ENCODE measurements at regions not wholly inside any gene's neighbourhood (a gene's known extent, or its start where the extent isn't known, plus 50 kb on each side); places are given as distances from the start of the nearest gene placed in this dataset.

DNA sequence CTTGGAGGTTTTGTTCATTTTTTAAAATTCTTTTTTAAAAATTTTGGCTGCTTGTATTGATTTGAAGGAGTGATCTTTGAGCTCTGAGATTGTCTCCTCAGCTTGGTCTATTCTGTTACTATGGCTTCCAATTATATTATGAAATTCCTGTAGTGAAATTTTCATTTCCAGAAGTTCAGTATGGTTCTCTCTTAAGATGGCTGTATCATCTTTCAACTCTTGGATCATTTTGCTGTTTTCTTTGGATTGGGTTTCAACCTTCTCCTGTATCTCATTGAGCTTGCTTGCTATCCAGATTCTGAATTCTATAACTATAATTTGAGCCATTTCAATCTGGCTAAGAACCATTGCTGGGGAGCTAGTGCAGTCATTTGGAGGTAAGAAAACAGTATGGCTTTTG lies 270.8 kb upstream of the NT5C1B start:
- no peak for DNase-seq

DNA sequence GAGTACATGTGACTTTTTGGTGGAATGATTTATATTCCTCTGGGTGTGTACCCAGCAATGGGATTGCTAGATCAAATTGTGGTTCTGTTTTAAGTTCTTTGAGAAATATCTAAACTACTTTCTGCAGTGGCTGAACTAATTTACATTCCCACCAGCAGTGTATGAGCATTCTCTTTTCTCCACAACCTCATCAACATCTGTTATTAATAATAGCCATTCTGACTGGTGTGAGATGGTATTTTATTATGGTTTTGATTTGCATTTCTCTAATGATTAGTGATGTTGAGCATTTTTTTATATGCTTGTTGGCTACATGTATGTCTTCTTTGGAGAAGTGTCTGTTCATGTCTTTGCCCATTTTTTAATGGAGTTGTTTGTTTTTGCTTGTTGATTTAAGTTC lies 267.4 kb upstream of the NT5C1B start:
- DNase-seq = no peak

DNA sequence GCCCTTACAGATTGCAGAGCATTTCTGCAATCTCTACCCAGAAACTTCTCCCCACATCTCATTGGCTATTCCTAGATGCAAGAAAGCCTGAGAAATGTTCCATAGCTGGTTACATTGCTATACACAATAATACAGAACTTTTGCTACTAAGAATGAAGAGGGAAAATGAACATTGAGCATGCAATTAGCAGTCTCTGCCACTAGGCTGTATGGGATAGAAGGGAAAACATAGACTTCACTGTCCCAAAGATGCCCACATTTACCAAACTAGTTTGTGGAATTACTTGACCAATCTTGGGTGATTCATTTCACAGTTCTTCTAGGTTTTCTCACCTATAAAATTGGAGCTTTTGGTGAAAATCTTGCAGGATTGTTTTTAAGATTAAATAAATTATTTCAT lies 265.7 kb upstream of the NT5C1B start:
- DNase-seq = no peak

DNA sequence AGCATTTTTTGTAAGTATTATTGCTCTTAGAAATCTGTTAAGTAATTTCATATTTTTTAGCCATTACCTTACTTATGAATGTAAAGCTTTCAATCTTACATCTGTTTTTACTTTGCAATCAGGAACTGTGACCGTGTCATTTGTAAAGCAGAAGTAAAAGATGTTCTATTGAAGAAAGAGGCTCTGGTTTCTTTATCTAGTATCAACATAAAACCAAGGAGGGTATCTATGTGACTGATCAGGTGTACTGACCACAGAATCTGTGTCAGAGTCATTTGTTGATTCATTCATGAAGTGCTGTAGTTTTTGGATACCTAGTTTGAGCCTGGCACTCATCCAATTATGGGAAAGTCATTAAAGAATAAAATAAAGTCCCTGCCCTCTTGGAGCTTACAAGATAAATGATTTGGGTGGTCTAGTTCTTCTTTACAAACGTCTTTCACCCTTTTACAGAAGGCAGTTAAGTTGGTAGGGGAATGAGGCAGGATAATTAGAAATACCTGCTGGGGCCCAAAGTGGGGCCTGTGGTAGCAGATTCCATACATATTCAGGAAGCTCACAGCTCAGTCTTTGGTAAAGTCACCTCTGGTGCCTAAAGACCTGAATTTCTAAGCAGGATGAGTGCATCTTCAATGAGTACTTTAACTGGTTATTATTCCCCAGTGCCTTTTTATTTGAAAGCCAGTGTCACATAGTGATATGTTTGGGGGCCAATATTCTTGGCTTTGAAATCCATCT lies 260.6 kb upstream of the NT5C1B start:
- no peak for DNase-seq

DNA sequence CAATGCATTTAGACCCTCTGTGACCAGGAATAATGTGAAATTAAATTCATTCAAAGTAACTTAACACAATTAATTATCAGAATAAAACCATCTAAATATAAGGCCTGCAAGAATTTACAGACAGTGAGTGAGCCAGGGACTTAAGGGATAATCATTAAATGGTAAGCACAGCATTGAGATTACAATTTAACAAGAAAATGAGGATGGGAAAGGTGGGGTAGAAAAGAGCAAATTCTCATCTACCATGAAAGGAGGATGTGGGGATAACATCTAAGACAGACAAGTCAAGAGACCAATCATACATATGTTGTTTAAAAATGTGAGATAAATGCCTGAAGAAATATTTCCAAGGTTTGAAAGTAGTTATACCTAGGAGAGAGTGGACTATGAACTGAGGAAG lies 259.3 kb upstream of the NT5C1B start:
- DNase-seq = no peak

DNA sequence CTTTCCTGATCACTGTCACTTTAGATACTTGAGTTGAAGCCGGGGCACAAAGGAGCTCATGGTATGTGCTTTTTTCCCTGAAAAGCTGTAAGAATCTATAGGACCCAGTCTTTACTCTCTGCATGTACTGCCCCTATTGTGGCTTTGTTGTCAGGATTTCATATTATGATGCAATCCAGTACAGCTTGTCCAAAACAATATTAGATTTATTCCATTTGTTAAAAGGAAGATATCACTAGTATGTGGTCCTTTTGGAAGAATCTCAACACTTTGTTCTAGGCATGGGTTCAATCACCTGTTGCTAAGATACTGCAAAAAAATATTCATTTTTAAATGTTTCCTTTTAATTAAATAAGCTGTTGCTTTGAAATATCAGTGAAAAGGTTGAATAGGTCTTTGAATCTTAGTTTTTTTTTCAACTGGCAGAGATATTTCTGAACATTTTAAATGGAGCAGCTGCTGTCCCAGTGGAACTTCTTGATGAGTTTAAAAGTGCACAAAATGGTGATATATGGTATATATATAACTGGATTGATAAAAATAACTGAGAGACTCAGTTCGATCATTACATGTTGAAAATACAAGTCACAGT lies 256.6 kb upstream of the NT5C1B start:
- no peak for DNase-seq

DNA sequence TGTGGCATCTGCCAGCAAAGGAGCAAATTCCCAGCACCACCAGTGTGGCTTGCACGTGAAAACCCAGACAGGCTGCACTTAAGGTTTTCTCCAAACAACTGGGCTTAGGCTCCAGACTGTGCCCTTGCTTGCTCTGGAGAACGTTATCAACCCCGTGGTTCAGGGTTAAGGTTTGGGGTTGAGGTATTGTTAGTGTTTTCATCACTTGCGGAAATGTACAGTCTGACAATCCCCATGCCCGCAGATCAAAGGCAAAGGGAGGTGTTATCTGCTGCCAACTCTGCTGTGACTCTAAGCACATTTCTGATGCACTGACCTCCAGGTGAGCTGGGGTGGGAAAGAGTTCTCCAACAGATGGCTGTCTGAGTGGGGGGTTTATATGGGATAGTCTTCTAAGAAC lies 253.5 kb upstream of the NT5C1B start:
- no peak for DNase-seq

DNA sequence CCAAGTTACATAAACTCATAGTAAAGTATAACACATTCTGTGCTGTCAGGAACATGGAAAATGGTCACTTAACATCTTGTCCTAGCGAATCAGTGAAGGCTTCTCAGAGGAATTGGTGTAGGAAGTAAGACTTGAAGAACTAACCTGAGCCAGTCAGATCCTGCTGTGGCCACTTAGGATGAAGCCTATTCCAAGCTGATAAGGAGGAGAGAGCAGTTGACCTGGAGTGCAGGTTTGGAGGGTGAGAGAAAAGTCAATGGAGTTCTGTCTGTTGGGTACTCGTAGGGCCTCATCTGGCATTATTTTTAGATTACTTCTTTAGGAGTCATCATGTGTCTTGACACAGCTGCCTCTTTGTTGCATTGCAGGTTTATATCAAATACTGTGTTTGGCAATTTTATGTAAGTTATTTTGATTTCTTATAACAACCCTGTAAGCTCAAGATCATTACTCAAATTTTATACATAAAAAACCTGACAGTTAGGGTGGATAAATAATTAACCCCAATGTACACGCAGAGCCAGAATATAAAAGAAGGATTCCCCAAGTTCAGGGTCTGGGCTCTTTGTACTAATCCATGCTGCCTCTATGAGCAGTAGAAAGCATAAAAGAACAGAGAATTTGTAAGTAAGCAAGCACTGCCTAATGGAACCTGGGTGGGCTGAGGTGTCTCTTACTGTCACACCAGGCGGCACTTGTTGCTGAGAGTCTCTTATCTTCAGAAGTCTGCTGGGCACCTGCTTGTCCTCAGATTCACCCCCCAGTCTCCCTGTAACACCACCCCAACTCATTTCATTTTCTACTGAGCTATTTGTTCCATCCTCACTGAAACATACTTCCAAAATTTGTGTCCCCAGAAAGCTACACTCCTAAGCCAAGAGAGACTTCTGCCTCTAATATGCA lies 252.1 kb upstream of the NT5C1B start:
- no peak for DNase-seq

DNA sequence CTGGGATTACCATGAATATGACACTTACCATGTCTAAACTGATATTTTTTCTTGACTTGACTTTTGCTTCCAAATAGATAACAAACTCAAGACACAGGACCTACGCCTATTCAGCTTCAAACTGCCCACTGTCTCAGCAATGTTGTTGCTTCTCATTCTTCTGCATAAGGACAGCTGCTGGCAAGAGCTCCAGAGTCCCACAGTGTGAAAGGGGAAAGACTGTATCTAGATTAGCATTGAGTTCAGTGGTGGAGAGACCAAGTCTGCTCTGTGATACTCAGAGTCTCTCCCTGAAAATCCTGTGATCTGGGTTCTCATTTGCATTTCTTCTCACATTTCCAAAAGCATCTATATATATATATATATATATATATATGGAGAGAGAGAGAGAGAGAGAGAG lies 247.9 kb upstream of the NT5C1B start:
- no peak for DNase-seq

DNA sequence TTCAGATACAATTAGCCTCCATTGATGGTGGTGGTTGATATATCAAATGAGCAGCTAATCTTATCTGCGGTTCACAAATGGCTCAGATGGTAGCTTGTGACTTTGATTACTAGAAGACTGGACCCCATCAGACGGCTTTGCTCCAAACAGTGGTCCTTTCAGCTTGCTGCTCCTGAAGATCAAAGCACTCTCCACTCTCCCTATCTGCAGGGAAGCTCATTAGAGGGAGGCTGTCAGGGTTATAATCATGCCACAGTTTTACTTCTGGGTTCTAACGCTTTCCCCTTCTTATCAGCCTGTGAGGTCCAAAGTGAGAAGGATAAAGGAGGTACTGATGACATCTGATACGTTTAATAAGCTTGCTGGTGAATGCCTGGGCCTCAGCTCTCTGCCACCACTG lies 247.1 kb upstream of the NT5C1B start:
- no peak for DNase-seq

DNA sequence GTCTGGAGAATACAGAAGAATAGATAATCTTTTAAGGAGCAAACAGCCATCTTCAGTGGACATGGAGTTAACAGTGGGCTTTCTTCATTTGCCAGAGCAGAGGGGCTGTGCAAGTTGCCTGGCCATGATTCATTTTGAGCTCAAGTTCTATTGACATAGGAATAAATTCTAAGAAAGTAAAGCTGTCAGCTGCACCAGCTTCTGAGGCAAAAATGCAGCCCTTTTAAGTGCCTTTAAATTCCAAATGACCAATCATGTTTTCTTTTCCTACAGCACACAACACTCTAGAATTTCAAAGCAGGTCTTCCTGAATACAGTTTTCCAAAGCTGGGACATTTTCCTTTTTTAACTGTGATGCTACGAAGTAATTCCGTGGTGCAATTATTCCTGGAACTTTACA lies 246.4 kb upstream of the NT5C1B start:
- no peak for DNase-seq

DNA sequence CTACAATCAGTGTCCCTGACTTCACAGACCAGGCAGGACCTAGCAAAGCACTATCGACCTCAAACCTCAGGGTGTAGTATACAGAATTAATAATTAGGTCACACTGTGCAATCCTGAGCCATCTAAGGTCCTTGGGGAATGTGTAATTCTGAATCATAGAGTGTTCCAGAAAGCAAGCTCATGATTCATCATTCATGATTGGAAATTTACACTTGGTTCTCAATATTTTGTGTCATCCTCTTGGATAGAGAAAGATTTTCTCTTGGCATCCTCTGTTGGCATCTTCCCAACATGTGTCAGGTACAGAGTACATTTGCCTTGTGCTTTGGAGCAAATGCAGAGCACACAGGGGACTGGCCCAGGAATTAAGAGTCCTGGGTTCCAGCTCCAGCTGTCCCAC lies 245.0 kb upstream of the NT5C1B start:
- DNase-seq = no peak

DNA sequence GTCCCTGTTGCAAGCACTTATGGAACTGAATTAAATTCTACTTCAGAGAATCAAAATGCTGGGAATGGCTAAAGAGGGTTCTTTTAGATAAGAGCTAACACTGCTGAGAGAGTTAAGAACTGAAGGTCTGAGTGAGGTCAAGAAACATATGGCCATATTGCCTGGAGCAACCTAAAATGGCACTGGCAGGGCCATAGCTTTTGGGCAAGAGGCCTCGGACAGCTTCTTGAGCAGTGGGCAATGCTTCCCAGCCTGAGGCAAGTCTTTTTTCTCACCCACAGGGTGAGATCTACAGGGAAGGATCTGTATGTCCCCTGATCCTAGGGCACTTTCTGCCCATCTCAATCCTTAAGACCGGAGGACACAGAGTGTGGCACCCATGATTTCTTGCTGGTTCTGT lies 244.6 kb upstream of the NT5C1B start:
- no peak for DNase-seq

DNA sequence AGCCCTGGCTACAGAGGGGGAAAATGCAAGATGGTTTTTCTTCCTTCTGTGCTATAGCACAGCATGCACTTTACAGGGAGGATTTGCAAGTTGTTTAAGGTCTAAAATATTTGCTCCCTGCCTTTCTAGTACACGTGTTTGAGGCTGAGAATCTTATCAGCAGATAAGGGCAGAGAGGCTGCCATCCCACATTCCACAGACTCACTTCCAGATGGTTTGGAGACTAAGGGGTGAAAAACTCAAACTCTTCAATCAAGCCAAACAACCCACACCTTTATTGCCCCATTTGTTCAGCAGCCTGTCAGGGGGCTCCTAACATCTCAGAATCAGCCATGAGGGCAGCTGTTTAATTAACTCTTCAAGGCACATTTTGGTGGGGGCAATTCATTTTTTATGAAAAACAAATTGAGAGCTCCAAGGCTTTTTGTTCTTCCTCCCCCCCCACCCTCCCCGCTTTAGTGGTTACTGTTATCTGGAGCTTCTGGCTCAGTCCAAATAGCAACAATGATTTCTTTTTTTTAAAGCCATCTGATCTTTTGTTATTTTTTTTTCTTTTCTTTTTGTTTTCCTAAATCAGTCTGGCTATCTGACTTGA lies 242.6 kb upstream of the NT5C1B start:
- DNase-seq = no peak

DNA sequence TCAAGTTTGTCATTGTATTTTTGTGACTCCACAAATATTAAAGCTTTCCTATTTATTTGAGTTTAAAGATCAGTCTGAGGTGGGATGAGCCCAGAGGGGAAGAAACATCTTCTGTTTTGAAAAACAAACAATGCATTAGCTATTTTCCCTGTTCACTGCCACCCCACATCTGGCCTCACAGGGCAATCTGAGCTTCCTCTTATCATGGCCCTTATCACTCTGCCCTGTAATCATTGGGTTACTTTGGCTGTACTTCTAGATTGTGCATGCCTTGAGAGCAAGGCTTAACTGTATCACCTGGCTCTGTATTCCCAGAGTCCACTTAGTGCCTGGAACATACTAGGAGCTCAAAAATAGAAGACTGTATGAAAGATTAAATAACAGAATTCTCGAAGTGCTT lies 241.6 kb upstream of the NT5C1B start:
- no peak for DNase-seq

DNA sequence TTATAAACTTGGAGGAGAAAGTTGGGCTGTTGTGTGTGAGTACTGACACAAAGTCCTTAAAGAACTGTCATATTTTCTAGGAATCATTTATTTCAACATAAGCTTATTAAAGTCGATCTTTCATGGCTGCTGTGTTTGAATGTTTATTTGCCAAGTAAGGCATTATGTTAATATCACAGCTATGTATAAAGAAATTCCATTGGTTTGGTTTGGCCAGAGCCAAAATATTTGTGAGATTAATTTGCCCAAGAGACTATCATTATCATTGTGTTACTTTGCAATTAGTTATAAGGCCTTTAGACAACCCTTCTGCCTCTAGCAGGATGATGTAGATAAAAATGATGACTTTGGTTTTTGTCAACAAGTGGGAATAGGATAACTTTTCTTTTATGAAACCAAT lies 240.6 kb upstream of the NT5C1B start:
- no peak for DNase-seq

DNA sequence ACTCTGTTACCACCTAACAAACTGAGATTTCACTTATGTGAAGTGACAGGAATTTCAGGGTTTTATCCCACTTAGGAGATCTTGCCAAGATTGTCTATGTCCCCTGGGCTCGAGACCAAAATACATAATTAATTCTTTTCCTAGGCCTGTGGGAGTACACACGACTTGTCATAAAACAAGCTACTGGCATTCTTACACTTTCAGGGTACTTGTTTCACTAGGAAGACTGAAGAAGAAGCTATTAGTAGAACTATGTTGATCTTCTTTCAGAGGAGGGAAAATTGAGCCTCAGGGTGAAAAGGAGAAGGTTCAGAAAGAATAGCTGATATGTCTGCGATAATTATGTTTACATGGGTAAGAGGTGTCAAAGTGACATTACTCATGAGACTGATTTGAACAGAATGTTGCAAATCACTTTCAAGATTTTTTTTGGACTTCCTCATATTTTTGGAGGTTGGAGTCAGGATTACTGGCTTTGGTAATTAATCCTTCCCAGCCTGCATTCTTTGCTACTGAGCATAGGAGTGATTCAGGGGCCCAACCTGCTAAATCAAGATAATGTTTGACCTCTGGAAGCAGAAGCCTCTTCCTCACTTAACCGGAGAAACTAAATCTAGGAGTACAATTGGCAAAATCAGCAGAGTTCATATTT lies 240.0 kb upstream of the NT5C1B start:
- no peak for DNase-seq

DNA sequence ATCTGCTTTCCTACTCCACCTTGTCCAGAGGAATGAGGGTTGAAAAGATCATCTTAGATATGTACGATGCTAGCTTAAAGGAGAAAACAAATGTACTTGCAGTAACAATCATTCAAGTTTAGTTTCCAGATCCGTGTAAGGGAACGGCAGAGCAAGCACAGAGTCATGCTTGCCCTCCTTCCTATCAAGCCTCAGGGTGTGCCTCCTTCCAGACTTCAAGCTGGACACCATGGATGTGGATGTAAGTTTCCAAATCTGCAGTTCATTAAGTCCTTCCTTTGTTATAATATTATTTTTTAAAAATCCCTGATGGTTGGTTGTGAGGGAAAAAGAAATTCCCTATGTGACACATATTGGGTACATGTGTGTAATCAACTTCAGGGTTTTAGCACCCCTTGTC lies 238.9 kb upstream of the NT5C1B start:
- DNase-seq = no peak

DNA sequence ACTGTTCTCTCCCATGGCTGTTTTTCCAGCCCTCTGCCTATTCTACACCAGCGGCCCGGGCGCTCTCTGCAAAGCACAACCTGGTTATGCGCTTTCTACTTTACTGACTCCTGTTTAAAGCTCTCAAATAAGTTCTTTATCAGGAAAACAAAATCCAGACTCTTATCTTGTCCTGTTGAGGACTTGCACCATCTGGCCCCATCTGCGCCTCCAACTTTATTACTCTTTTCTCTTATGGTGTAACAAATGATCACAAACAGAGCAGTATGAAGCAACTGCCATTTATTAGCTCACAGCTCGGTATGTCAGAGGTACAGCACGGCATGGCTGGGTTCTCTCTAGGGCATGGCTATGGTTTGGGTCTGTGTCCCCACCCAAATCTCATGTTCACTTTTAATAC lies 236.5 kb upstream of the NT5C1B start:
- DNase-seq = no peak

DNA sequence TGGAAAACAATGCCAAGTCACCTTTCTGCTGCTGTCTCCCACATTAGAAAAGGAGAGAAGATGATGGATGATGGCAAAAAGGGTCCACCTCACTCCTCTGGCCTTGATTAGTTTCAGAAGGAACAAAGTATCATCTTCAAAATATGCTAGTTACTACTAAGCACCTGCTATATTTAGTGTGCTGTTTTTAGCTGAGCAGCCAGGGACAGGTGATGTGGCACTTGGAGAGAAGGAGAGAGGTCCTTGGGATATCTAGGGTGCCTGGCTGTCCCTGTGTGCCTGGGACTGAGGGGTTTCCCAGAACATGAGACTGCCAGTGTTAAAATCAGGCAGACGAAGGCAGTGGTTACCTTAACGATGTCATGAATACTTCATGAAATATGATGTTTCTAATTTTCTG lies 235.5 kb upstream of the NT5C1B start:
- no peak for DNase-seq

DNA sequence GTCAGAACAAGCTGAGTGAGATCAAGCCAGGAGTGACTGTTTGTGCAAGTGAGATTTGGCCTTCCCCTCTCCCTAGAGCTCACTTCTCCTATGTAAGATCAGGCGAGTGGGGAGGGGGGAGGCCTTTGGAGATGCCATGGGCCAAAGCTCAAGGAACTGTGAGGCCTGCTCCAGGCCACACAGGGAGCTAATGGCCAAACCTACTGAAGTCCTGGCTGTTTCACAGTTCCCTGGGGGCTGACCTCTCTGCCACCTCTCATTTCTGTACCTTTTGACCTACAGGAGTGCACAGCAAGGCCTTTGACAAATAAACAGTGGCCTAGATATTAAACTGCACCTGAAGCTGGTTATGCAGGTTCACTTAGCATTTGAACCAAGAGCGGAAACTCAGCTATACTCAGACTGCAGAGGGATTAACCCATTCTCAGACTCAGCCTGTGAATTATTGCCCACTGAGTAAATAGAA lies 235.0 kb upstream of the NT5C1B start:
- no peak for DNase-seq

DNA sequence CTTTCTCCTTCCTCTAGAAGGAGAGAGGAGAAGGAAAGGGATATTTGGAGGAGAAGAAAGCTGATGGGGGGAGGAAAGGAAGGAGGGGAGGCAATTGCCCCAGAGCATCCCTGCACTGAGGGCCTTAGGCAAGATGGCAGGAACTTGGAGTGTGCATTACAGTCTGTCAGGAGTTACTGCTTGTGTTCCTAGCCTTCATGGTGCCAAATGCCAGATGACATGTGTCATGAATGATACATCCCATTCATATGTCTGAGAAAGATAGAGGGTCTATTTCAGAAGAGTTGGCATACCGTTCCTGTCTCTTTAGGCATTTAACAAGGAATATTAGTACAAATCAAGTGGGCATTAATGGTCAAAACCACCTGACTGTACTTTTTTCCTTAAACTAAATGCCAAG lies 232.1 kb upstream of the NT5C1B start:
- no peak for DNase-seq

DNA sequence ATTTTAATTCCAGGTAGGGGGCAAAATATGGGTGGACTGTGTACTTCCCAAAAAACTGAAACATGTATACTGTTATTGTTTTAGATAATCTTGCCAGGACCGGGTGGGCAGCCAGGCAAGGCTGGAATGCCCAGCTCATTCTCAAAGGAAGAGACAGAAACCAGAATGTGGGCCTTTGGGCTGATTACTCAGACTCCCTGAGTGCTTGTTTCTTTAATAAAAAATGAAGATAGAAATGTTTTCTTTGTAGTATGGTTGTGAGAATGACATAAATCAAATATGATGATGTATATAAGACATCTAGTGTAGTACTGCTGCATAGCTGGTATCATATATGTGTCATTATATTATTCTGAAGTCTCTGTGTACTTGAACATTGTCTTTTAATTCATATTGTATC lies 231.6 kb upstream of the NT5C1B start:
- DNase-seq = no peak

Data from T1000 (cell line).